Prostate gland (tissue), 2 donors: ENCODE measurements at regions not wholly inside any gene's neighbourhood (a gene's known extent, or its start where the extent isn't known, plus 50 kb on each side); places are given as distances from the start of the nearest gene placed in this dataset.

ENCODE experiments used
- POLR2A ChIP-seq: fragments of 450-650 bp; IDR thresholded peaks from one replicate; pipeline ENCODE4 v1.6.1; 2016; ENCODE audit warnings: antibody characterized with exemption, mild to moderate bottlenecking
- TF ChIP-seq, protein P1 (sequence below), 4 experiments: fragments of 200-600 bp in 2 of 4; fragments of 450-650 bp in 2 of 4; sonication (generic) in 2 of 4; IDR thresholded peaks; 1 replicate in 3 of 4; 2 replicates in 1 of 4; pipeline ENCODE4 v1.5.1; 2016 to 2019; ENCODE audit warnings: antibody characterized with exemption in 4 of 4, mild to moderate bottlenecking in 2 of 4, moderate library complexity in 2 of 4

DNA sequence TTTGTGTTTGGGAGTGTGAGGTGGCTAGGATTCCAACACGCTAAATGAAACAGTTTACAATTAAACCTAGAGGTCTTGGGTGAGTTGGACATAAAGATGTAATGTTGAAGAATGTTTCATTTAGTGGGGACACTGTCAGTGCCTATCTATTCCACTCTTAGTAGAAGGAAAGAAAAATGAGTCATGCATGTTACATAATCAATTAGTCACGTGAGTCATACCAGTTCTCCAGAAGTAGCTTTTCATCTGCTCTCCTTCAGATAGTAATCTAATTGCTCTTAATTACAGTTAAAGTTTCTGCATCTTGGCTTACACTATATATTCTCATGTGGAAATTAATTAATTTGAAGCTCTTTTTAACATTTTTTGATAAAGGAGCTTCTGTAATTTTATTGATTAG lies 115.7 kb upstream of the P2RY1 start:
- no peak for TF ChIP-seq POLR2A
- TF ChIP-seq, protein P1, sequence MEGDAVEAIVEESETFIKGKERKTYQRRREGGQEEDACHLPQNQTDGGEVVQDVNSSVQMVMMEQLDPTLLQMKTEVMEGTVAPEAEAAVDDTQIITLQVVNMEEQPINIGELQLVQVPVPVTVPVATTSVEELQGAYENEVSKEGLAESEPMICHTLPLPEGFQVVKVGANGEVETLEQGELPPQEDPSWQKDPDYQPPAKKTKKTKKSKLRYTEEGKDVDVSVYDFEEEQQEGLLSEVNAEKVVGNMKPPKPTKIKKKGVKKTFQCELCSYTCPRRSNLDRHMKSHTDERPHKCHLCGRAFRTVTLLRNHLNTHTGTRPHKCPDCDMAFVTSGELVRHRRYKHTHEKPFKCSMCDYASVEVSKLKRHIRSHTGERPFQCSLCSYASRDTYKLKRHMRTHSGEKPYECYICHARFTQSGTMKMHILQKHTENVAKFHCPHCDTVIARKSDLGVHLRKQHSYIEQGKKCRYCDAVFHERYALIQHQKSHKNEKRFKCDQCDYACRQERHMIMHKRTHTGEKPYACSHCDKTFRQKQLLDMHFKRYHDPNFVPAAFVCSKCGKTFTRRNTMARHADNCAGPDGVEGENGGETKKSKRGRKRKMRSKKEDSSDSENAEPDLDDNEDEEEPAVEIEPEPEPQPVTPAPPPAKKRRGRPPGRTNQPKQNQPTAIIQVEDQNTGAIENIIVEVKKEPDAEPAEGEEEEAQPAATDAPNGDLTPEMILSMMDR (IDR thresholded peaks at IDR 0.05) = no peak
